ENCODE measurements at regions not wholly inside any gene's neighbourhood (a gene's known extent, or its start where the extent isn't known, plus 50 kb on each side); places are given as distances from the start of the nearest gene placed in this dataset.

DNA sequence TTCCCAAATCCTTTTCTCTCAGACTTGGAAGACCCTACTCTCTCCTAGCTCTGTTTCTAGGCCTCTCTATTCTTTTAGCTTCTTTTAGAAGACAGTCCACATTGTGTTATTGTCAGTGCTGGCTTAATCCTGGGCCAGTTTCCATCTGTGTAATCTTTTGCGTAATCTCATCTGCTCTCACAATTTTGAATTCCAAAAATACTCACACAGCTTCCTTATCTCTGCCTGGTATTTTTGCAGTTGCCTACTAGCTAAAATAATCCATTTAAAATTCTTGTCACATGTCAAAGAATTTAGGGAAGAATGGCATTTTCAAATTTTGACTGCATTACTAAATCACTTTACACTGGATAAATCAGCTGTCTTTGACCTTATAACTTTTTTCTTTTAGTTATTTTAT lies 200.6 kb upstream of the MEX3C start:
- Histone ChIP-seq H3K36me3 (no peaks in the 10 kb centered on the region), H3K4me3 (no peak overlapping the region), H3K27ac (no peak overlapping the region), H3K27me3 (peaks cover 0 to 3% (median 0%) of the 10 kb centered on the region in 9 donors), H3K4me1 (peaks cover 0 to 15% (median 2%) of the 10 kb centered on the region in 12 donors), H3K9me3 (no peaks in the 10 kb centered on the region)
- no peak for ATAC-seq
- no peak for DNase-seq
- intact Hi-C loops (cut with DNase I) = loop anchor here in 1 of 10 donors (5.0 kb wide), 1 partner anchor 49 kb away; no protein-coding TSS in a partner anchor
- 33 to 56% (median 36%) methylated on average over 1 of the region's 1 CpG for WGBS, 4 donors
- no peak for TF ChIP-seq POLR2A (IDR thresholded peaks at IDR 0.05)
- TF ChIP-seq, protein P1, sequence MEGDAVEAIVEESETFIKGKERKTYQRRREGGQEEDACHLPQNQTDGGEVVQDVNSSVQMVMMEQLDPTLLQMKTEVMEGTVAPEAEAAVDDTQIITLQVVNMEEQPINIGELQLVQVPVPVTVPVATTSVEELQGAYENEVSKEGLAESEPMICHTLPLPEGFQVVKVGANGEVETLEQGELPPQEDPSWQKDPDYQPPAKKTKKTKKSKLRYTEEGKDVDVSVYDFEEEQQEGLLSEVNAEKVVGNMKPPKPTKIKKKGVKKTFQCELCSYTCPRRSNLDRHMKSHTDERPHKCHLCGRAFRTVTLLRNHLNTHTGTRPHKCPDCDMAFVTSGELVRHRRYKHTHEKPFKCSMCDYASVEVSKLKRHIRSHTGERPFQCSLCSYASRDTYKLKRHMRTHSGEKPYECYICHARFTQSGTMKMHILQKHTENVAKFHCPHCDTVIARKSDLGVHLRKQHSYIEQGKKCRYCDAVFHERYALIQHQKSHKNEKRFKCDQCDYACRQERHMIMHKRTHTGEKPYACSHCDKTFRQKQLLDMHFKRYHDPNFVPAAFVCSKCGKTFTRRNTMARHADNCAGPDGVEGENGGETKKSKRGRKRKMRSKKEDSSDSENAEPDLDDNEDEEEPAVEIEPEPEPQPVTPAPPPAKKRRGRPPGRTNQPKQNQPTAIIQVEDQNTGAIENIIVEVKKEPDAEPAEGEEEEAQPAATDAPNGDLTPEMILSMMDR (IDR thresholded peaks at IDR 0.05) = no peak

DNA sequence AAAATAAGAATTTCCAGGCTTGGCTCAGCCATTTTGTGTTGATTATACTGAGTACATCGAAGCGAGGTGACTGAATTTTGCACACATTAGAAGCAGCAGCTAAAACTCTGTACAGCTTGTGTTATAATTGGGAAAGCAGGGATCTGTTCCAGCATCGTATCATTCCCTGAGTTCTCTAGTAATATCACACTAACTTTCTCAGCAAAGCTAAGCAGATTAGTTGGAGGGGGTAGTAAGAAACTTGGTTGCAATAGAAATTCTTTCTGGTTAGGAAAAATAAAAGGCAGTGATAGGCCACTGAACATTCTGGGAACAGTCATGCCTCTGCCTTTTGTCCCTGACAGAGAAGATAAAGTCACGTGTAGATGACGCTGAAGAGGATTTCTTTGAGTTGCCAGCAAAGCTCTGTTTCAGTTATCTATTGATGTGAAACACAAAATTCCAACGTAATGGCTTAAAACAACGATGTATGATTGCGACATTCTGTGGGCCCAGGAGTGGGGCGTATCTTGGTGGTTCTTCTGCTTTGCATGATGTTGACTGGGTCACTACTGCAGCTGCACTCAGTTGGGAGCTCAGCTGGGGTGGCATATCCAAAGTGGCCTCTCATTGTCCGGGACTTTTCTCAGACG lies 202.1 kb upstream of the MEX3C start:
- peaks cover 0 to 15% (median 2%) of the 10 kb centered on the region in 12 donors for H3K4me1 ChIP-seq
- TF ChIP-seq, protein P1 (IDR thresholded peaks at IDR 0.05) = no peak
- no peak for TF ChIP-seq POLR2A (IDR thresholded peaks at IDR 0.05)
- H3K36me3 ChIP-seq = no peaks in the 10 kb centered on the region
- intact Hi-C loops (cut with DNase I) = loop anchor here in 1 of 10 donors (5.0 kb wide), 1 partner anchor 48 kb away; no protein-coding TSS in a partner anchor
- H3K27ac ChIP-seq = no peak overlapping the region
- ATAC-seq (peak in 1 of 4 donors; percentile 32), DNase-seq (no peak)
- H3K27me3 ChIP-seq = peaks cover 0 to 3% (median 0%) of the 10 kb centered on the region in 9 donors
- no peak overlapping the region for H3K4me3 ChIP-seq
- 61 to 65% (median 63%) methylated on average over 10 to 11 of the region's 11 CpGs for WGBS, 4 donors
- H3K9me3 ChIP-seq = no peaks in the 10 kb centered on the region

DNA sequence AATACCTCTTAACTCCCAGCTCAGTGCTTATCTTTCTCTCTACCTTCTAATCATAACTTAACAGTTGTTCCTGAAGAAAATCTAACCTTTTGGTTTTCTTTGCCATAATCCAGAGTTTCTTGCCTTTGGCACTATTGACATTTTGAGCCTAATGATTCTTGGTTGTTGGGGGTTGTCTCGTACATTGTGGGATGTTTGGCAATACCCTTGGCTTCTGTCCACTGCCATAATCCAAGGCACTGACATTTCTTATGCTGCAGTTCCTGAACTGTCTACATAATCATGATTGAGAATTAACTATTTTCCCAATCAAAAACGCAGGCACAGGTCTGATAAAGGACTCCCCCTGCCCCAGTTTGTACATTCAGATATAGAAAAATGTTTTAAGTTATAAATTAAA lies 203.2 kb upstream of the MEX3C start:
- intact Hi-C loops (cut with DNase I) = no loop called here
- Histone ChIP-seq H3K9me3 (no peaks in the 10 kb centered on the region), H3K27me3 (peaks cover 0 to 3% (median 0%) of the 10 kb centered on the region in 9 donors), H3K4me3 (no peak overlapping the region), H3K36me3 (no peaks in the 10 kb centered on the region), H3K27ac (no peak overlapping the region), H3K4me1 (peaks cover 0 to 15% (median 2%) of the 10 kb centered on the region in 12 donors)
- DNase-seq (no peak), ATAC-seq (no peak)
- TF ChIP-seq POLR2A (IDR thresholded peaks at IDR 0.05) = no peak
- TF ChIP-seq, protein P1 (IDR thresholded peaks at IDR 0.05) = no peak
- 58 to 69% (median 65%) methylated on average over 2 of the region's 2 CpGs for WGBS, 4 donors

DNA sequence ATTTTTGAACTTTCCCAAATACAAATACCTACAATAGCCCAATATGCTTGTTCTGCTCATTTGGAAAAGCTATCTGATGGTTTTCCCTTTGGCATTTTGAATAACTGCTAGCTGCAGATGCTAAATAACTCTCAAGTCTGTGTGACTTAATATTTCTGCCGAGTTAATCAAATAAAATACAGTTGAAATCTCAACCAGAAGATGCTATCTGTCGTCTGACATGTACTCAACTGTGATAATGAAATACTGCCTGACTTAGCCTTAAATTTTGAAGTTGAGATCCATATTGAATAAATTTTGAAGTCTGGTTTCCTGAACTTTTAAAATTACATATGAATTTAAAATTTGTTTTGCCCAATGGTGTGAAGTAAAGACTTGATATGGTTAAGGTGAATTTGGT lies 204.4 kb upstream of the MEX3C start:
- intact Hi-C loops (cut with DNase I) = no loop called here
- ATAC-seq (no peak), DNase-seq (no peak)
- WGBS, 4 donors = 79 to 87% (median 83%) methylated on average over 2 of the region's 2 CpGs
- peaks cover 0 to 3% (median 0%) of the 10 kb centered on the region in 9 donors for H3K27me3 ChIP-seq
- no peak overlapping the region for H3K27ac ChIP-seq
- H3K9me3 ChIP-seq = no peaks in the 10 kb centered on the region
- TF ChIP-seq, protein P1 (IDR thresholded peaks at IDR 0.05) = no peak
- no peak for TF ChIP-seq POLR2A (IDR thresholded peaks at IDR 0.05)
- H3K4me3 ChIP-seq = no peak overlapping the region
- H3K4me1 ChIP-seq = peaks cover 0 to 15% (median 2%) of the 10 kb centered on the region in 12 donors
- H3K36me3 ChIP-seq = no peaks in the 10 kb centered on the region

Measured in heart left ventricle (tissue), 16 donors.